ENCODE measurements at regions not wholly inside any gene's neighbourhood (a gene's known extent, or its start where the extent isn't known, plus 50 kb on each side); places are given as distances from the start of the nearest gene placed in this dataset.

DNA sequence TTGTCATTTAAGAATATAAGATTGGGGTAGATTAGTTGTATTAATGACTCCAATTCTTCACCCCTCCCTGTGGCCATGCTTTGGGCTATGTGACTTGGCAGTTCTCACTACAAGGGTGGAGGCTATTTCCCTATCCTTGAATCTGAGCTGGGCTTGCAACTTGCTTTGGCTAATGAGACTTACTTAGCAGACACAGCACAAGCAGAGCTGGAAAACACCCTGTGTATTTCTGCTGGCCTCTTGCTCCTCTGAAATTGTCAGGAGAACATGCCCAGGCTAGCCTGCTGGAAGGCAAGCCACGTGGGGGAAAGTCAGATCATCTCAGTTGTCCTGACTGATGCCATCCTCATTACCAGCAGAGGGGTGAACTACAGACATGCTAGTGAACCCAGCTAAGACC, 126.5 kb upstream of the HDGFL1 start:
- DNase-seq (no peak), ATAC-seq (ENCODE audit: low FRiP score in 2 of 2) (peak in 1 of 2 donors; percentile 29)
- Histone ChIP-seq H3K27me3 (no peaks in the 10 kb centered on the region), H3K4me3 (no peak overlapping the region), H3K36me3 (no peaks in the 10 kb centered on the region), H3K9me3 (no peaks in the 10 kb centered on the region), H3K27ac (no peak overlapping the region), H3K4me1 (peaks cover 5 to 22% (median 12%) of the 10 kb centered on the region in 4 donors)
- WGBS, 2 donors: 59 to 75% methylated on average over 1 of the region's 1 CpG
- TF ChIP-seq, protein P1, sequence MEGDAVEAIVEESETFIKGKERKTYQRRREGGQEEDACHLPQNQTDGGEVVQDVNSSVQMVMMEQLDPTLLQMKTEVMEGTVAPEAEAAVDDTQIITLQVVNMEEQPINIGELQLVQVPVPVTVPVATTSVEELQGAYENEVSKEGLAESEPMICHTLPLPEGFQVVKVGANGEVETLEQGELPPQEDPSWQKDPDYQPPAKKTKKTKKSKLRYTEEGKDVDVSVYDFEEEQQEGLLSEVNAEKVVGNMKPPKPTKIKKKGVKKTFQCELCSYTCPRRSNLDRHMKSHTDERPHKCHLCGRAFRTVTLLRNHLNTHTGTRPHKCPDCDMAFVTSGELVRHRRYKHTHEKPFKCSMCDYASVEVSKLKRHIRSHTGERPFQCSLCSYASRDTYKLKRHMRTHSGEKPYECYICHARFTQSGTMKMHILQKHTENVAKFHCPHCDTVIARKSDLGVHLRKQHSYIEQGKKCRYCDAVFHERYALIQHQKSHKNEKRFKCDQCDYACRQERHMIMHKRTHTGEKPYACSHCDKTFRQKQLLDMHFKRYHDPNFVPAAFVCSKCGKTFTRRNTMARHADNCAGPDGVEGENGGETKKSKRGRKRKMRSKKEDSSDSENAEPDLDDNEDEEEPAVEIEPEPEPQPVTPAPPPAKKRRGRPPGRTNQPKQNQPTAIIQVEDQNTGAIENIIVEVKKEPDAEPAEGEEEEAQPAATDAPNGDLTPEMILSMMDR (IDR thresholded peaks at IDR 0.05): no peak
- TF ChIP-seq POLR2A (IDR thresholded peaks at IDR 0.05) (no peak), EP300 (IDR thresholded peaks at IDR 0.05) (no peak), POLR2AphosphoS5 (IDR thresholded peaks at IDR 0.05) (no peak)

DNA sequence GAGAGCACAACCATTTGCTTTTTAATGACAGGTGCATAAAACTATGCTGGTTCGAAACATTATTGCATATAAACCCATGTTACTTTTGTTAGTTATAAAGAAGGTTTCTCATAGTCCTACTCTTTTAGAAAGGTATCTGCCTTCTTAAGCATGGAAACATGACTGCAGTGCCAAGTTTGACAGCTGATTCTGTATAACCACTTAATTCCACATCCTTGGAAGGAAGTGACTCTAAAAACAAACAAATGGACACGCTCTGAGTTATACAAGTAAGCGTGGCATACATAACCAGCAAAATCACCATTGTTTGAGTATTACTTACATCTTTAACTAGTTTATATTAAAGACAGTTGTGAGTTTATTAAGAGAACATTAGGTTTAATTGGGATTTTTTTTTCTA, 125.0 kb upstream of the HDGFL1 start:
- no peaks in the 10 kb centered on the region for H3K36me3 ChIP-seq
- H3K4me1 ChIP-seq: peaks cover 9 to 35% (median 23%) of the 10 kb centered on the region in 4 donors
- 44 to 64% methylated on average over 3 of the region's 3 CpGs for WGBS, 2 donors
- no peak for TF ChIP-seq EP300 (IDR thresholded peaks at IDR 0.05)
- TF ChIP-seq POLR2A (IDR thresholded peaks at IDR 0.05): no peak
- no peak for TF ChIP-seq POLR2AphosphoS5 (IDR thresholded peaks at IDR 0.05)
- TF ChIP-seq, protein P1 (IDR thresholded peaks at IDR 0.05): no peak
- no peak for DNase-seq
- no peaks in the 10 kb centered on the region for H3K9me3 ChIP-seq
- H3K27ac ChIP-seq: no peak overlapping the region
- no peak overlapping the region for H3K4me3 ChIP-seq
- H3K27me3 ChIP-seq: no peaks in the 10 kb centered on the region
- ATAC-seq (ENCODE audit: low FRiP score in 2 of 2): no peak

DNA sequence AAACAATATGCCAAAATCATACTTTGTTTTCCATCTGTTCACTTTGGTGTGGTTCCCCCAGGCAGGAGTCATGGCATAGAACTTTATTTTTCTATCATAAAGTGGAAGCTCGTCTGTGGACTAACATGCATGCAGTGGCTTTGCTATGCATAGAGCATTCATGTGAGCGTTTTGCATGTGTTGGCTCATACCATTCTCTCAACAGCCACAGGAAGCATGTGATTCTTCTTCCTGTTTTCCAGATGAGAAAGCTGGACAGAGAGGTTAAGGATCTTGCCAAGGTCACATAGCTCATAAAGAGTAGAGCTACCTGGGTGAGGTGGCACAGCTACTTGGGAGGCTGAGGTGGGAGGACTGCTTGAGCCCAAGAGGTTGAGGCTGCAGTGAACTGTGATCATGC, 123.4 kb upstream of the HDGFL1 start:
- Histone ChIP-seq H3K9me3 (no peaks in the 10 kb centered on the region), H3K27me3 (no peaks in the 10 kb centered on the region), H3K27ac (no peak overlapping the region), H3K4me3 (no peak overlapping the region), H3K36me3 (no peaks in the 10 kb centered on the region), H3K4me1 (peaks cover 9 to 35% (median 23%) of the 10 kb centered on the region in 4 donors)
- ATAC-seq (ENCODE audit: low FRiP score in 2 of 2): no peak
- no peak for DNase-seq
- 67 to 74% methylated on average over 2 of the region's 2 CpGs for WGBS, 2 donors
- no peak for TF ChIP-seq EP300 (IDR thresholded peaks at IDR 0.05)
- TF ChIP-seq POLR2AphosphoS5 (IDR thresholded peaks at IDR 0.05): no peak
- TF ChIP-seq, protein P1 (IDR thresholded peaks at IDR 0.05): no peak
- no peak for TF ChIP-seq POLR2A (IDR thresholded peaks at IDR 0.05)

DNA sequence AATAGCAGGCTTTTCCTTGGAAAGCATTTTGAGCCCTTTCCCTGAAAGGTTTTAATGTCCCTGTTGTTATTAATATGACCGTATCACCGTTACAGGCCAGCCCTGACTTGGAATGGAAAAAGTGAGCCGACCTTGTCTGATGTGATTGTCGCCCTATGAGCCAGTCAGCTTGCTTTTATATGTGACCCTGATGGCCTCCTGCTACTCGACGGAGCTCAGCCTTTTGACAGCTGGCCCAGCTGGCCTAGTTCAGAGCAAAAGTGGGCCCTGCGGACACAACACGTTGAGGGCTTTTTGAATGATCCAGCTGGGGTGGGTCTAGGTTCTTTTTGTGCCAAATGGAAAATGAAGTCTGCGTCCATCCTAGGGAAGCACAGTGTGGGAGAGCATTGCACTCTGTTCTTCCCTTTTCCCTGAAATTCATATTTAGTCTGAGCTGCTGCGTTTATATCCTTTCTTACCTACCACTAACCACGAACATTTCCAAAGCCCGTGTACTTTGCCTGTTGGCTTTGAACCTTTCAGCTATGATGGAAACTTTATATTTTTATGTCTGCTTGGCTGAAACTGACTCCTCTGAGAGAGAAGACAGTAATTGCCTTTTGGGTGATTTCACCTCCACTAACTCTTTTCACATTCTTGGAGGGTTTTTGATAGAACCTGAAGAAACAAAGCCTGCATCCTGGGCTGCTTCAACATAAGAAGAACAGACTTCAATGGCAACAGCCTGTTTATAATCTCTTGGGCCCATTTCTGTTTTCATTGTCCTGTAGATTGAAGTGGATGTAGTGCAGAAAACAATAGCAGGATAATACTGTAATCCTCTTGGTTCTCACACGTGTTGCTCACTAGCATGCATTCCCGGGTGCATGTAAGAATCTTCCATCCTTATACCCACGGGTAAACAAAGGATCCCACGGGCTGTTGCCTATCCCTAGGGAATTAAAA, 121.8 kb upstream of the HDGFL1 start:
- Histone ChIP-seq H3K27me3 (no peaks in the 10 kb centered on the region), H3K27ac (peak overlapping the region in 1 of 4 donors; percentile 34), H3K4me3 (no peak overlapping the region), H3K36me3 (no peaks in the 10 kb centered on the region), H3K4me1 (peaks cover 9 to 35% (median 23%) of the 10 kb centered on the region in 4 donors), H3K9me3 (no peaks in the 10 kb centered on the region)
- WGBS, 2 donors: 68 to 76% methylated on average over 16 of the region's 16 CpGs
- TF ChIP-seq EP300 (IDR thresholded peaks at IDR 0.05) (no peak), POLR2A (IDR thresholded peaks at IDR 0.05) (no peak), POLR2AphosphoS5 (IDR thresholded peaks at IDR 0.05) (no peak)
- TF ChIP-seq, protein P1 (IDR thresholded peaks at IDR 0.05): no peak
- DNase-seq (no peak), ATAC-seq (ENCODE audit: low FRiP score in 2 of 2) (no peak)

Measured in upper lobe of left lung (tissue), 6 donors.